HEK293 (cell line): ENCODE measurements at regions not wholly inside any gene's neighbourhood (a gene's known extent, or its start where the extent isn't known, plus 50 kb on each side); places are given as distances from the start of the nearest gene placed in this dataset.

Source experiments
- CTCF ChIA-PET: fragments of 350-600 bp; formaldehyde crosslinking; extraction: SDS; loops from one replicate; lab custom pipeline; 2021; ENCODE audit warnings: antibody characterized with exemption; lab: Yijun Ruan, JAX
- POLR2A ChIA-PET: fragments of 300-600 bp; formaldehyde crosslinking; extraction: SDS; loops from one replicate; lab custom pipeline; 2020; ENCODE audit warnings: antibody characterized with exemption, inconsistent platforms; lab: Yijun Ruan, JAX
- H3K27ac ChIP-seq: fragments of 200-500 bp; sonication (Bioruptor generic); 2 replicates; pipeline ENCODE4 v1.5.1; 2014; ENCODE audit warnings: low read depth, low read length, control low read depth, inconsistent platforms; ENCODE audit errors: extremely low read depth
- H3K36me3 ChIP-seq, 2 experiments: fragments of 200-500 bp in 1 of 2; sonication (Bioruptor generic) in 1 of 2; 1 replicate in 1 of 2; 2 replicates in 1 of 2; pipeline ENCODE4 v1.5.1; 2014 to 2017; ENCODE audit warnings: inconsistent platforms in 2 of 2, low read length in 2 of 2; ENCODE audit not compliant: control insufficient read depth in 2 of 2, insufficient read depth in 1 of 2
- H3K4me1 ChIP-seq: fragments of 200-500 bp; sonication (Bioruptor generic); 2 replicates; pipeline ENCODE4 v1.5.1; 2014; ENCODE audit warnings: mild to moderate bottlenecking, low read length, inconsistent platforms; ENCODE audit not compliant: control insufficient read depth, insufficient read depth
- H3K4me3 ChIP-seq: 2 replicates; pipeline ENCODE4 v1.5.1; 2011; ENCODE audit warnings: low read depth, mild to moderate bottlenecking, control low read depth, low read length, moderate library complexity
- H3K9me3 ChIP-seq: fragments of 200-500 bp; sonication (Bioruptor generic); 2 replicates; pipeline ENCODE4 v1.5.1; 2014; ENCODE audit warnings: low read depth, low read length, inconsistent platforms; ENCODE audit not compliant: control insufficient read depth, insufficient read depth
- ATF2 ChIP-seq: fragments of 450-650 bp; formaldehyde crosslinking; IDR thresholded peaks from 2 replicates; pipeline ENCODE4 v1.5.1; 2016; ENCODE audit warnings: missing biosample characterization, missing genetic modification characterization, low read depth
- GLI2 ChIP-seq: fragments of 450-650 bp; formaldehyde crosslinking; IDR thresholded peaks from 2 replicates; pipeline ENCODE4; 2017; ENCODE audit warnings: missing biosample characterization, missing genetic modification characterization, low read depth, borderline replicate concordance
- GLI4 ChIP-seq: fragments of 450-650 bp; formaldehyde crosslinking; IDR thresholded peaks from 2 replicates; pipeline ENCODE4 v1.5.1; 2016; ENCODE audit warnings: missing biosample characterization, missing genetic modification characterization
- HOXA7 ChIP-seq: sonication (generic); formaldehyde crosslinking; IDR thresholded peaks from 2 replicates; pipeline ENCODE4 v1.8.1; 2022; ENCODE audit warnings: missing genetic modification reagents, borderline replicate concordance
- HOXC10 ChIP-seq: sonication (generic); formaldehyde crosslinking; IDR thresholded peaks from 2 replicates; pipeline ENCODE4 v1.8.1; 2023; ENCODE audit warnings: mild to moderate bottlenecking, missing genetic modification reagents
- KLF1 ChIP-seq: fragments of 450-650 bp; formaldehyde crosslinking; IDR thresholded peaks from 2 replicates; pipeline ENCODE4 v1.5.1; 2016; ENCODE audit warnings: missing biosample characterization, missing genetic modification characterization
- KLF8 ChIP-seq: fragments of 450-650 bp; formaldehyde crosslinking; IDR thresholded peaks from 2 replicates; pipeline ENCODE4 v1.5.1; 2016; ENCODE audit warnings: missing biosample characterization, missing genetic modification characterization
- KLF9 ChIP-seq: fragments of 450-650 bp; formaldehyde crosslinking; IDR thresholded peaks from 2 replicates; pipeline ENCODE4 v1.5.1; 2016; ENCODE audit warnings: missing biosample characterization, missing genetic modification characterization, low read depth
- SALL2 ChIP-seq: fragments of 450-650 bp; formaldehyde crosslinking; IDR thresholded peaks from 2 replicates; pipeline ENCODE4 v1.5.0; 2017; ENCODE audit warnings: missing biosample characterization, mild to moderate bottlenecking, missing genetic modification characterization, borderline replicate concordance
- SCRT1 ChIP-seq: fragments of 450-650 bp; formaldehyde crosslinking; IDR thresholded peaks from 2 replicates; pipeline ENCODE4 v1.5.1; 2016; ENCODE audit warnings: missing biosample characterization, missing genetic modification characterization, borderline replicate concordance
- SP2 ChIP-seq: fragments of 450-650 bp; formaldehyde crosslinking; IDR thresholded peaks from 2 replicates; pipeline ENCODE4 v1.5.1; 2016; ENCODE audit warnings: missing biosample characterization, missing genetic modification characterization
- YY1 ChIP-seq: fragments of 450-650 bp; formaldehyde crosslinking; IDR thresholded peaks from 2 replicates; pipeline ENCODE4 v1.5.1; 2018; ENCODE audit warnings: missing biosample characterization, missing genetic modification characterization
- YY2 ChIP-seq: fragments of 450-650 bp; formaldehyde crosslinking; IDR thresholded peaks from 2 replicates; pipeline ENCODE4 v1.5.1; 2016; ENCODE audit warnings: missing biosample characterization, missing genetic modification characterization
- ZFHX2 ChIP-seq: fragments of 450-650 bp; formaldehyde crosslinking; conservative IDR thresholded peaks from 2 replicates; pipeline ENCODE4 v1.5.1; 2016; ENCODE audit warnings: missing biosample characterization, missing genetic modification characterization
- ZNF112 ChIP-seq: fragments of 450-650 bp; formaldehyde crosslinking; IDR thresholded peaks from 2 replicates; pipeline ENCODE4 v1.5.0; 2017; ENCODE audit warnings: missing biosample characterization, missing genetic modification characterization
- ZNF175 ChIP-seq: fragments of 450-650 bp; formaldehyde crosslinking; IDR thresholded peaks from 2 replicates; pipeline ENCODE4 v1.5.1; 2016; ENCODE audit warnings: missing biosample characterization, missing genetic modification characterization
- ZNF202 ChIP-seq: fragments of 450-650 bp; formaldehyde crosslinking; IDR thresholded peaks from 2 replicates; pipeline ENCODE4 v1.5.1; 2016; ENCODE audit warnings: missing biosample characterization, missing genetic modification characterization, borderline replicate concordance
- ZNF211 ChIP-seq: fragments of 450-650 bp; formaldehyde crosslinking; IDR thresholded peaks from 2 replicates; pipeline ENCODE4 v1.5.1; 2016; ENCODE audit warnings: low read depth, missing biosample characterization, missing genetic modification characterization
- ZNF24 ChIP-seq: fragments of 450-650 bp; formaldehyde crosslinking; IDR thresholded peaks from 2 replicates; pipeline ENCODE4 v1.5.1; 2016; ENCODE audit warnings: missing biosample characterization, missing genetic modification characterization
- ZNF266 ChIP-seq: fragments of 450-650 bp; formaldehyde crosslinking; IDR thresholded peaks from 2 replicates; pipeline ENCODE4 v1.5.1; 2016; ENCODE audit warnings: missing biosample characterization, missing genetic modification characterization, low read depth
- ZNF302 ChIP-seq: fragments of 450-650 bp; formaldehyde crosslinking; IDR thresholded peaks from 2 replicates; pipeline ENCODE4 v1.5.1; 2016; ENCODE audit warnings: missing biosample characterization, missing genetic modification characterization, low read depth
- ZNF354C ChIP-seq: fragments of 450-650 bp; formaldehyde crosslinking; IDR thresholded peaks from 2 replicates; pipeline ENCODE4 v1.5.1; 2016; ENCODE audit warnings: missing biosample characterization, missing genetic modification characterization, low read depth, borderline replicate concordance
- ZNF366 ChIP-seq: fragments of 450-650 bp; formaldehyde crosslinking; conservative IDR thresholded peaks from 2 replicates; pipeline ENCODE4 v1.5.1; 2016; ENCODE audit warnings: missing biosample characterization, missing genetic modification characterization
- ZNF404 ChIP-seq: fragments of 450-650 bp; formaldehyde crosslinking; IDR thresholded peaks from 2 replicates; pipeline ENCODE4 v1.5.1; 2017; ENCODE audit warnings: missing biosample characterization, missing genetic modification characterization
- ZNF473 ChIP-seq: fragments of 450-650 bp; formaldehyde crosslinking; IDR thresholded peaks from 2 replicates; pipeline ENCODE4 v1.5.1; 2017; ENCODE audit warnings: missing biosample characterization, missing genetic modification characterization
- ZNF488 ChIP-seq: fragments of 450-650 bp; formaldehyde crosslinking; IDR thresholded peaks from 2 replicates; pipeline ENCODE4 v1.5.1; 2016; ENCODE audit warnings: missing biosample characterization, missing genetic modification characterization
- ZNF521 ChIP-seq: fragments of 450-650 bp; formaldehyde crosslinking; IDR thresholded peaks from 2 replicates; pipeline ENCODE4 v1.5.1; 2017; ENCODE audit warnings: missing biosample characterization, mild to moderate bottlenecking, missing genetic modification characterization
- ZNF530 ChIP-seq: fragments of 450-650 bp; formaldehyde crosslinking; IDR thresholded peaks from 2 replicates; pipeline ENCODE4 v1.5.1; 2016; ENCODE audit warnings: low read depth, missing biosample characterization, missing genetic modification characterization
- ZNF571 ChIP-seq: fragments of 450-650 bp; formaldehyde crosslinking; IDR thresholded peaks from 2 replicates; pipeline ENCODE4 v1.5.0; 2017; ENCODE audit warnings: missing biosample characterization, missing genetic modification characterization
- ZNF626 ChIP-seq: fragments of 450-650 bp; sonication (Bioruptor Pico); formaldehyde crosslinking; IDR thresholded peaks from 2 replicates; pipeline ENCODE4 v1.5.1; 2018; ENCODE audit warnings: missing biosample characterization, missing genetic modification characterization, inconsistent platforms
- ZNF76 ChIP-seq: fragments of 450-650 bp; formaldehyde crosslinking; IDR thresholded peaks from 2 replicates; pipeline ENCODE4; 2016; ENCODE audit warnings: low read depth, missing biosample characterization, missing genetic modification characterization, borderline replicate concordance
- TF ChIP-seq, protein P1 (sequence below): fragments of 450-650 bp; formaldehyde crosslinking; IDR thresholded peaks from 2 replicates; pipeline ENCODE4 v1.5.1; 2016; ENCODE audit warnings: missing biosample characterization, missing genetic modification characterization
- TF ChIP-seq, protein P2 (sequence below): fragments of 450-650 bp; formaldehyde crosslinking; IDR thresholded peaks from 2 replicates; pipeline ENCODE4 v1.5.1; 2016; ENCODE audit warnings: missing biosample characterization, missing genetic modification characterization
- TF ChIP-seq, protein P3 (sequence below): fragments of 450-650 bp; formaldehyde crosslinking; IDR thresholded peaks from 2 replicates; pipeline ENCODE4 v1.5.1; 2016; ENCODE audit warnings: missing biosample characterization, missing genetic modification characterization

GRCh38 chr15:39171944-39172368 lies 408.9 kb upstream of the THBS1 start:
- no peaks in the 10 kb centered on the region for H3K36me3 ChIP-seq
- no peaks in the 10 kb centered on the region for H3K9me3 ChIP-seq
- CTCF ChIA-PET: interaction anchor here (0.5 to 2.7 kb wide), 17 partner anchors 13 to 585 kb away, joined by 3 to 21 read pairs (median 3); partner anchors contain the start of gene THBS1
- H3K27ac ChIP-seq: no peak overlapping the region
- 0 out of 2 replicates have a peak, but pooled peaks cover 3% of the 10 kb centered on the region for H3K4me1 ChIP-seq
- POLR2A ChIA-PET: interaction anchor here (2.0 kb wide), 1 partner anchor 408 kb away, joined by 18 read pairs; the partner anchor contains the start of gene THBS1
- no peak overlapping the region for H3K4me3 ChIP-seq
- no peak for TF ChIP-seq ZNF266
- no peak for TF ChIP-seq ZNF473 (tag by site-specific recombination)
- no peak for TF ChIP-seq ZNF354C (tag by site-specific recombination)
- peak; percentile 40; the same call in 1 of the 2 replicates for TF ChIP-seq KLF9
- no peak for TF ChIP-seq SP2 (tag by site-specific recombination)
- TF ChIP-seq ZNF626: no peak
- TF ChIP-seq, protein P1, sequence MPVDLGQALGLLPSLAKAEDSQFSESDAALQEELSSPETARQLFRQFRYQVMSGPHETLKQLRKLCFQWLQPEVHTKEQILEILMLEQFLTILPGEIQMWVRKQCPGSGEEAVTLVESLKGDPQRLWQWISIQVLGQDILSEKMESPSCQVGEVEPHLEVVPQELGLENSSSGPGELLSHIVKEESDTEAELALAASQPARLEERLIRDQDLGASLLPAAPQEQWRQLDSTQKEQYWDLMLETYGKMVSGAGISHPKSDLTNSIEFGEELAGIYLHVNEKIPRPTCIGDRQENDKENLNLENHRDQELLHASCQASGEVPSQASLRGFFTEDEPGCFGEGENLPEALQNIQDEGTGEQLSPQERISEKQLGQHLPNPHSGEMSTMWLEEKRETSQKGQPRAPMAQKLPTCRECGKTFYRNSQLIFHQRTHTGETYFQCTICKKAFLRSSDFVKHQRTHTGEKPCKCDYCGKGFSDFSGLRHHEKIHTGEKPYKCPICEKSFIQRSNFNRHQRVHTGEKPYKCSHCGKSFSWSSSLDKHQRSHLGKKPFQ: no peak
- TF ChIP-seq YY2 (tag by site-specific recombination): no peak
- no peak for TF ChIP-seq ZNF24
- TF ChIP-seq ZNF488 (tag by site-specific recombination): no peak
- TF ChIP-seq ZNF76 (tag by site-specific recombination): no peak
- TF ChIP-seq GLI2 (tag by site-specific recombination): no peak
- TF ChIP-seq, protein P2, sequence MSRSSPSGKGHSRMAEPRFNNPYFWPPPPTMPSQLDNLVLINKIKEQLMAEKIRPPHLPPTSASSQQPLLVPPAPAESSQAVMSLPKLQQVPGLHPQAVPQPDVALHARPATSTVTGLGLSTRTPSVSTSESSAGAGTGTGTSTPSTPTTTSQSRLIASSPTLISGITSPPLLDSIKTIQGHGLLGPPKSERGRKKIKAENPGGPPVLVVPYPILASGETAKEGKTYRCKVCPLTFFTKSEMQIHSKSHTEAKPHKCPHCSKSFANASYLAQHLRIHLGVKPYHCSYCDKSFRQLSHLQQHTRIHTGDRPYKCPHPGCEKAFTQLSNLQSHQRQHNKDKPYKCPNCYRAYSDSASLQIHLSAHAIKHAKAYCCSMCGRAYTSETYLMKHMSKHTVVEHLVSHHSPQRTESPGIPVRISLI: no peak
- peak; percentile 44; the same call in 1 of the 2 replicates for TF ChIP-seq SCRT1 (tag by site-specific recombination)
- TF ChIP-seq ZNF571 (tag by site-specific recombination): no peak
- no peak for TF ChIP-seq HOXA7
- TF ChIP-seq, protein P3, sequence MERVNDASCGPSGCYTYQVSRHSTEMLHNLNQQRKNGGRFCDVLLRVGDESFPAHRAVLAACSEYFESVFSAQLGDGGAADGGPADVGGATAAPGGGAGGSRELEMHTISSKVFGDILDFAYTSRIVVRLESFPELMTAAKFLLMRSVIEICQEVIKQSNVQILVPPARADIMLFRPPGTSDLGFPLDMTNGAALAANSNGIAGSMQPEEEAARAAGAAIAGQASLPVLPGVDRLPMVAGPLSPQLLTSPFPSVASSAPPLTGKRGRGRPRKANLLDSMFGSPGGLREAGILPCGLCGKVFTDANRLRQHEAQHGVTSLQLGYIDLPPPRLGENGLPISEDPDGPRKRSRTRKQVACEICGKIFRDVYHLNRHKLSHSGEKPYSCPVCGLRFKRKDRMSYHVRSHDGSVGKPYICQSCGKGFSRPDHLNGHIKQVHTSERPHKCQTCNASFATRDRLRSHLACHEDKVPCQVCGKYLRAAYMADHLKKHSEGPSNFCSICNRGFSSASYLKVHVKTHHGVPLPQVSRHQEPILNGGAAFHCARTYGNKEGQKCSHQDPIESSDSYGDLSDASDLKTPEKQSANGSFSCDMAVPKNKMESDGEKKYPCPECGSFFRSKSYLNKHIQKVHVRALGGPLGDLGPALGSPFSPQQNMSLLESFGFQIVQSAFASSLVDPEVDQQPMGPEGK (tag by site-specific recombination): no peak
- no peak for TF ChIP-seq ZNF175 (tag by site-specific recombination)
- no peak for TF ChIP-seq ZNF530
- no peak for TF ChIP-seq YY1 (tag by site-specific recombination)
- no peak for TF ChIP-seq KLF1 (tag by site-specific recombination)
- no peak for TF ChIP-seq ZNF404 (tag by site-specific recombination)
- TF ChIP-seq ZNF521 (tag by site-specific recombination): no peak
- no peak for TF ChIP-seq ATF2 (tag by site-specific recombination)
- no peak for TF ChIP-seq KLF8 (tag by site-specific recombination)
- no peak for TF ChIP-seq HOXC10 (CRISPR knock-in tag)
- TF ChIP-seq ZNF211 (tag by site-specific recombination): no peak
- TF ChIP-seq ZNF202 (tag by site-specific recombination): no peak
- no peak for TF ChIP-seq ZNF112 (tag by site-specific recombination)
- no peak for TF ChIP-seq ZNF302 (tag by site-specific recombination)
- TF ChIP-seq GLI4 (tag by site-specific recombination): no peak
- TF ChIP-seq ZFHX2 (tag by site-specific recombination): peak; percentile 45
- TF ChIP-seq SALL2 (tag by site-specific recombination): no peak
- no peak for TF ChIP-seq ZNF366 (tag by site-specific recombination)
